Spleen (tissue), 7 donors: ENCODE measurements at regions not wholly inside any gene's neighbourhood (a gene's known extent, or its start where the extent isn't known, plus 50 kb on each side); places are given as distances from the start of the nearest gene placed in this dataset.

Source experiments
- POLR2A ChIP-seq, 3 donors: fragments of 450-650 bp; IDR thresholded peaks; one replicate each; pipeline ENCODE4 v1.5.1; 2017; ENCODE audit warnings: antibody characterized with exemption in 3 of 3, mild to moderate bottlenecking in 1 of 3
- POLR2AphosphoS5 ChIP-seq, 3 donors: sonication (generic); formaldehyde crosslinking; IDR thresholded peaks; one replicate each; pipeline ENCODE4 v1.5.1; 2017; ENCODE audit warnings: antibody characterized with exemption in 3 of 3
- TF ChIP-seq, protein P1 (sequence below), 11 experiments: fragments of 200-600 bp in 7 of 11; fragments of 450-650 bp in 4 of 11; sonication (generic) in 4 of 11; IDR thresholded peaks in 8 of 11; conservative IDR thresholded peaks in 3 of 11; 1 replicate in 7 of 11; 2 replicates in 4 of 11; pipeline versions ENCODE4 v1.4.0 to v1.8.0; 2016 to 2021; ENCODE audit warnings: antibody characterized with exemption in 11 of 11, inconsistent platforms in 4 of 11, mild to moderate bottlenecking in 1 of 11
- donor health status: DM: no; HTN: no; CAD: no; lungs with moderate emphysema.
- donor health status: DM: no; HTN: no; CAD: no.
- donor health status: DM: no; HTN: no; CAD: no.

DNA sequence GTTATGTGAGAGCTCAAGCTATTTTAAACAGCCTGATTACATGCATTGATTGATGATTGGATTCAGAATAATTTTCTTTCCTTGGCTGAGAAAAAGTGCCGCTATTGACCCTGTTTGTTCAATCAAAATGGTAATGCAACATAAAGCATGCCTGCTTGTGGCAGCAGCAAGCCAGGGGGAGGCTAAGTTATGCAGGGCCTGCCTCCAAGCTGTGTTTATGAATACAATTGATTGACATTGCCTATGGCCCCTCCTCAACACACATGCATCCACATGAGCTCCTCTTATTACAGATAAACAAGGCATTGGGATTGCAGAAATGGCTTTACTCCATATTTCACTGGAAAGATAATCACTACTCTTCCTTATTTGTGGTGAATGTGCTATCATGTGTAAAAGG, 395.6 kb downstream of the TDRD15 start:
- TF ChIP-seq, protein P1, sequence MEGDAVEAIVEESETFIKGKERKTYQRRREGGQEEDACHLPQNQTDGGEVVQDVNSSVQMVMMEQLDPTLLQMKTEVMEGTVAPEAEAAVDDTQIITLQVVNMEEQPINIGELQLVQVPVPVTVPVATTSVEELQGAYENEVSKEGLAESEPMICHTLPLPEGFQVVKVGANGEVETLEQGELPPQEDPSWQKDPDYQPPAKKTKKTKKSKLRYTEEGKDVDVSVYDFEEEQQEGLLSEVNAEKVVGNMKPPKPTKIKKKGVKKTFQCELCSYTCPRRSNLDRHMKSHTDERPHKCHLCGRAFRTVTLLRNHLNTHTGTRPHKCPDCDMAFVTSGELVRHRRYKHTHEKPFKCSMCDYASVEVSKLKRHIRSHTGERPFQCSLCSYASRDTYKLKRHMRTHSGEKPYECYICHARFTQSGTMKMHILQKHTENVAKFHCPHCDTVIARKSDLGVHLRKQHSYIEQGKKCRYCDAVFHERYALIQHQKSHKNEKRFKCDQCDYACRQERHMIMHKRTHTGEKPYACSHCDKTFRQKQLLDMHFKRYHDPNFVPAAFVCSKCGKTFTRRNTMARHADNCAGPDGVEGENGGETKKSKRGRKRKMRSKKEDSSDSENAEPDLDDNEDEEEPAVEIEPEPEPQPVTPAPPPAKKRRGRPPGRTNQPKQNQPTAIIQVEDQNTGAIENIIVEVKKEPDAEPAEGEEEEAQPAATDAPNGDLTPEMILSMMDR (IDR thresholded peaks at IDR 0.05 in 8 of 11, conservative IDR thresholded peaks at IDR 0.05 in 3 of 11): no peak
- no peak for TF ChIP-seq POLR2AphosphoS5 (IDR thresholded peaks at IDR 0.05)
- no peak for TF ChIP-seq POLR2A (IDR thresholded peaks at IDR 0.05)
